K562 (cell line): ENCODE measurements at regions not wholly inside any gene's neighbourhood (a gene's known extent, or its start where the extent isn't known, plus 50 kb on each side); places are given as distances from the start of the nearest gene placed in this dataset.
A peak's percentile ranks its signal among the peaks of the same experiment; 100 is the strongest.

Experiments
- ATAC-seq: fragments of 200-7000 bp; cut with Tn5 transposase; 3 replicates; pipeline ENCODE4 v1.9.1; 2020; ENCODE audit warnings: moderate library complexity
- BruUV-seq: library from RNA; stranded (reverse); fragments of 400-500 nt; replicated peaks from 2 replicates; lab custom pipeline; 2021; lab: Mats Ljungman, UMichigan
- CTCF ChIA-PET: fragments of 300-600 bp; formaldehyde crosslinking; extraction: SDS; loops from one replicate; lab custom pipeline; 2021; ENCODE audit warnings: low intra/inter-chr PET ratio; lab: Yijun Ruan, JAX
- POLR2A ChIA-PET: fragments of 300-600, 350-650 bp; sonication (Branson Sonifier 250); formaldehyde crosslinking; extraction: SDS; loops from one replicate; lab custom pipeline; 2021; ENCODE audit warnings: antibody characterized with exemption, inconsistent platforms; lab: Yijun Ruan, JAX
- DNase-seq, 4 experiments: peaks; one replicate each; pipeline versions ENCODE4 v3.0.0 to v3.0.0-alpha.2; 2011 to 2018; ENCODE audit warnings: low spot score in 3 of 4, mixed read lengths in 3 of 4; ENCODE audit errors: extremely low read depth in 1 of 4
- FAIRE-seq: peaks from 2 replicates; lab custom pipeline; 2011; peaks lifted over from hg19 to GRCh38; lab: Jason Lieb, UNC
- H2AFZ ChIP-seq: 2 replicates; pipeline ENCODE4 v1.6.0; 2011; ENCODE audit warnings: low read depth, low read length, control low read depth, inconsistent platforms
- H3K27ac ChIP-seq: fragments of 200-600 bp; 3 replicates; pipeline ENCODE4 v1.8.0; 2011; ENCODE audit warnings: low read depth, mild to moderate bottlenecking, control low read depth, inconsistent platforms, low read length, moderate library complexity, mixed read lengths; ENCODE audit errors: extremely low read depth
- H3K27me3 ChIP-seq, 2 experiments: fragments of 300-600 bp in 1 of 2; 2 replicates in 1 of 2; 3 replicates in 1 of 2; pipeline versions ENCODE4 v1.6.0 to v1.8.0; 2011; ENCODE audit warnings: inconsistent platforms in 2 of 2, low read length in 2 of 2, mild to moderate bottlenecking in 1 of 2, mixed read lengths in 1 of 2, moderate library complexity in 1 of 2; ENCODE audit not compliant: control insufficient read depth in 2 of 2, insufficient read depth in 2 of 2
- H3K36me3 ChIP-seq: fragments of 300-600 bp; 3 replicates; pipeline ENCODE4 v1.8.0; 2011; ENCODE audit warnings: mild to moderate bottlenecking, low read length, inconsistent platforms; ENCODE audit not compliant: control insufficient read depth, insufficient read depth
- H3K4me1 ChIP-seq, 2 experiments: fragments of 200-600 bp in 1 of 2; replicated peaks in 1 of 2; 2 replicates in 1 of 2; 3 replicates in 1 of 2; pipeline versions ENCODE4 v1.5.1 to v1.8.0; 2011; ENCODE audit warnings: inconsistent platforms in 2 of 2, low read length in 2 of 2, mild to moderate bottlenecking in 1 of 2, mixed read lengths in 1 of 2, moderate library complexity in 1 of 2; ENCODE audit not compliant: control insufficient read depth in 2 of 2, insufficient read depth in 2 of 2
- H3K4me2 ChIP-seq: 2 replicates; pipeline ENCODE4 v1.6.1; 2011; ENCODE audit warnings: low read length, control low read depth, inconsistent platforms, mixed read lengths; ENCODE audit not compliant: insufficient read depth
- H3K4me3 ChIP-seq: fragments of 200-600 bp; sonication (generic), shearing (Covaris generic); 2 replicates; pipeline ENCODE4 v1.5.1; 2016; ENCODE audit warnings: control low read depth, inconsistent platforms
- H3K79me2 ChIP-seq: fragments of 200-600 bp; 3 replicates; pipeline ENCODE4 v1.8.0; 2011; ENCODE audit warnings: low read length, inconsistent platforms; ENCODE audit not compliant: control insufficient read depth, insufficient read depth
- H3K9ac ChIP-seq, 2 experiments: 2 replicates each; pipeline versions ENCODE4 v1.6.0 to v1.6.1; 2011; ENCODE audit warnings: low read depth in 2 of 2, low read length in 2 of 2, control low read depth in 1 of 2, inconsistent platforms in 1 of 2, mild to moderate bottlenecking in 1 of 2, mixed read lengths in 1 of 2; ENCODE audit not compliant: insufficient read depth in 1 of 2
- H3K9me1 ChIP-seq: one replicate; pipeline ENCODE4 v1.6.0; 2011; ENCODE audit warnings: inconsistent platforms, mild to moderate bottlenecking, low read length, moderate library complexity; ENCODE audit not compliant: control insufficient read depth, insufficient read depth
- H3K9me3 ChIP-seq: replicated peaks from 2 replicates; pipeline ENCODE4 v1.5.1; 2011; ENCODE audit warnings: low read depth, low read length, inconsistent platforms; ENCODE audit not compliant: control insufficient read depth, insufficient read depth
- H4K20me1 ChIP-seq: replicated peaks from 2 replicates; pipeline ENCODE4 v1.6.1; 2011; ENCODE audit warnings: low read length, inconsistent platforms, mixed read lengths; ENCODE audit not compliant: control insufficient read depth, insufficient read depth
- ATF6 ChIP-seq: sonication (generic); formaldehyde crosslinking; IDR thresholded peaks from 2 replicates; pipeline ENCODE4 v1.4.0; 2020; ENCODE audit warnings: mild to moderate bottlenecking, missing genetic modification reagents
- EP300 ChIP-seq: IDR thresholded peaks from 2 replicates; pipeline ENCODE4 v1.6.1; 2012; ENCODE audit warnings: low read length, improper control_type of control experiment
- HMGN3 ChIP-seq: IDR thresholded peaks from 2 replicates; pipeline ENCODE4 v1.6.1; 2011; ENCODE audit warnings: borderline replicate concordance, low read depth, mild to moderate bottlenecking, mixed read lengths, low read length; ENCODE audit not compliant: insufficient read length; ENCODE audit errors: extremely low read depth
- NCOA6 ChIP-seq: fragments of 450-650 bp; IDR thresholded peaks from 2 replicates; pipeline ENCODE4 v1.6.1; 2017; ENCODE audit warnings: mild to moderate bottlenecking
- WGBS: fragments of 100-300 bp; shearing (Covaris generic); methylation state at CpG from one replicate; pipeline ENCODE4 v1.1.6; 2016; ENCODE audit warnings: low coverage, mixed read lengths; ENCODE audit not compliant: insufficient coverage; ENCODE audit errors: missing lambda C conversion rate; 5-methylcytosine and 5-hydroxymethylcytosine counted together
- in situ Hi-C: fragments of 300-500 bp; cut with MboI; formaldehyde crosslinking; loops from 4 replicates; pipeline ENCODE4 v1.15.0; 2018; ENCODE audit warnings: inconsistent platforms, mixed read lengths
- intact Hi-C: fragments of 100-400 bp; cut with micrococcal nuclease; formaldehyde crosslinking; loops from 2 replicates; pipeline ENCODE4 v1.14.2; 2022
- TF ChIP-seq, protein P1 (sequence below): sonication (generic); formaldehyde crosslinking; IDR thresholded peaks from 2 replicates; pipeline ENCODE4 v1.8.1; 2023; ENCODE audit warnings: mild to moderate bottlenecking, missing genetic modification reagents, moderate library complexity
- TF ChIP-seq, protein P2 (sequence below): fragments of 200-800 bp; sonication (Bioruptor generic); IDR thresholded peaks from 2 replicates; pipeline ENCODE4 v1.6.1; 2017; ENCODE audit warnings: missing genetic modification characterization, missing compliant biosample characterization
- TF ChIP-seq, protein P3 (sequence below): fragments of 250-450 bp; sonication (Bioruptor Pico); IDR thresholded peaks from 2 replicates; pipeline ENCODE4 v1.6.1; 2021; ENCODE audit warnings: mild to moderate bottlenecking

DNA sequence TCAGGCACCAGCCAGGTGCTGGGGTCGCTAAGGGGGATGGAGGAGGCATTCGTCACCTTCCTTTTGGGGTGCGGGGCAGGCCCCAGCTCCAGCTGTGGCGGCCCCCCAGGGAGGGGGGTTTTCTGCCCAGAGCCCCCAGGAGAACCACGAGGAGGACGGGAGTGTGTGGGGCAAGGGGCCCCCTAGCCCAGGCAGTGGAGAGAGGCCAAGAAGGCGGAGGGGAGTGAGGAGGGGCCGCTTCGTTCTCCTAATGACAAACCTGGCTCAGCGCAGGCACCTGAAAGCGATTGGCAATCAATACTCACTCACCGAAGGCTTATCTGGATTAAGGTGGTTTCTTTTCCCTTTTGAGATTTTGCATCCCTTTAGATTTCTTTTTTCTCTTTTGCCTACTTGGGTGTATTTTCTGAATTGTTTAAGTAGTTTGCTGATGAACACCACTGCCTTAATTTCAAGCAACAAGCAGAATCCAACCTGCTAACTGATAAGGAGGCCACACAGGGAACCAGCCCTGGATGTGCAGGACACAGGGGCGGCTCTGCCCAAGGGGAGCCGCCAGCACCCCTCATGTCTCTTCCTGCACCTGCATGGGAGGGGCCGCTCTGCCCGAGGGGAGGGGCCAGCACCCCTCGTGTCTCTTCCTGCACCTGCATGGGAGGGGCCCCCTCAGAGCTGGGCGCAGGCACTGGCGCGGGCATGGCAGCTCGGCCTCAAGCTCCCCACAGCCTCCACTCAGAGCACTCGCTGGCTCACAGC, 122.3 kb downstream of the BRD1 start (continued):
- TF ChIP-seq, protein P1, sequence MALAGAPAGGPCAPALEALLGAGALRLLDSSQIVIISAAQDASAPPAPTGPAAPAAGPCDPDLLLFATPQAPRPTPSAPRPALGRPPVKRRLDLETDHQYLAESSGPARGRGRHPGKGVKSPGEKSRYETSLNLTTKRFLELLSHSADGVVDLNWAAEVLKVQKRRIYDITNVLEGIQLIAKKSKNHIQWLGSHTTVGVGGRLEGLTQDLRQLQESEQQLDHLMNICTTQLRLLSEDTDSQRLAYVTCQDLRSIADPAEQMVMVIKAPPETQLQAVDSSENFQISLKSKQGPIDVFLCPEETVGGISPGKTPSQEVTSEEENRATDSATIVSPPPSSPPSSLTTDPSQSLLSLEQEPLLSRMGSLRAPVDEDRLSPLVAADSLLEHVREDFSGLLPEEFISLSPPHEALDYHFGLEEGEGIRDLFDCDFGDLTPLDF: no peak

- DNase-seq (peak; percentile 27 to 87 (median 62)), FAIRE-seq (no peak), ATAC-seq (peak; percentile 91)
- no peak overlapping the region for H3K27ac ChIP-seq
- no TSS peak for BruUV-seq
- no peaks in the 10 kb centered on the region for H3K36me3 ChIP-seq
- H3K9me1 ChIP-seq: no peaks in the 10 kb centered on the region
- H3K79me2 ChIP-seq: no peaks in the 10 kb centered on the region
- H3K4me3 ChIP-seq: no peak overlapping the region; the same call in 1 of the 2 replicates
- intact Hi-C loops: no loop called here
- peaks cover 17 to 28% of the 10 kb centered on the region in 2 experiments; a peak in 4 of 5 replicates for H3K4me1 ChIP-seq
- in situ Hi-C loops: no loop called here
- H3K9ac ChIP-seq: peak overlapping the region in 1 of 2 experiments; percentile 43; a peak in 2 of 4 replicates
- ChIA-PET CTCF (no interaction called here), POLR2A (interaction anchor here (0.6 kb wide), 1 partner anchor 12 kb away, joined by 4 read pairs; no protein-coding TSS in a partner anchor)
- H2AFZ ChIP-seq: 0 out of 2 replicates have a peak overlapping the region, but pooled peaks have one; percentile 47
- WGBS: 3% methylated on average over 23 of the region's 39 CpGs
- no peaks in the 10 kb centered on the region for H4K20me1 ChIP-seq
- no peaks in the 10 kb centered on the region; a peak in 2 of 5 replicates for H3K27me3 ChIP-seq
- H3K9me3 ChIP-seq: peaks cover 9% of the 10 kb centered on the region
- peak overlapping the region; percentile 55 for H3K4me2 ChIP-seq
- peak; percentile 94 for TF ChIP-seq HMGN3
- TF ChIP-seq ATF6 (CRISPR knock-in tag): no peak
- TF ChIP-seq EP300: peak; percentile 90
- TF ChIP-seq, protein P2, sequence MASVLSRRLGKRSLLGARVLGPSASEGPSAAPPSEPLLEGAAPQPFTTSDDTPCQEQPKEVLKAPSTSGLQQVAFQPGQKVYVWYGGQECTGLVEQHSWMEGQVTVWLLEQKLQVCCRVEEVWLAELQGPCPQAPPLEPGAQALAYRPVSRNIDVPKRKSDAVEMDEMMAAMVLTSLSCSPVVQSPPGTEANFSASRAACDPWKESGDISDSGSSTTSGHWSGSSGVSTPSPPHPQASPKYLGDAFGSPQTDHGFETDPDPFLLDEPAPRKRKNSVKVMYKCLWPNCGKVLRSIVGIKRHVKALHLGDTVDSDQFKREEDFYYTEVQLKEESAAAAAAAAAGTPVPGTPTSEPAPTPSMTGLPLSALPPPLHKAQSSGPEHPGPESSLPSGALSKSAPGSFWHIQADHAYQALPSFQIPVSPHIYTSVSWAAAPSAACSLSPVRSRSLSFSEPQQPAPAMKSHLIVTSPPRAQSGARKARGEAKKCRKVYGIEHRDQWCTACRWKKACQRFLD (CRISPR knock-in tag): peak; percentile 79
- TF ChIP-seq NCOA6: no peak
- TF ChIP-seq, protein P3, sequence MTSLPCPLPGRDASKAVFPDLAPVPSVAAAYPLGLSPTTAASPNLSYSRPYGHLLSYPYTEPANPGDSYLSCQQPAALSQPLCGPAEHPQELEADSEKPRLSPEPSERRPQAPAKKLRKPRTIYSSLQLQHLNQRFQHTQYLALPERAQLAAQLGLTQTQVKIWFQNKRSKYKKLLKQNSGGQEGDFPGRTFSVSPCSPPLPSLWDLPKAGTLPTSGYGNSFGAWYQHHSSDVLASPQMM: no peak
These were observed 123.1 kb downstream of the BRD1 start for GRCh38 chr22:49704345-49705215.
